ENCODE measurements at regions not wholly inside any gene's neighbourhood (a gene's known extent, or its start where the extent isn't known, plus 50 kb on each side); places are given as distances from the start of the nearest gene placed in this dataset.

DNA sequence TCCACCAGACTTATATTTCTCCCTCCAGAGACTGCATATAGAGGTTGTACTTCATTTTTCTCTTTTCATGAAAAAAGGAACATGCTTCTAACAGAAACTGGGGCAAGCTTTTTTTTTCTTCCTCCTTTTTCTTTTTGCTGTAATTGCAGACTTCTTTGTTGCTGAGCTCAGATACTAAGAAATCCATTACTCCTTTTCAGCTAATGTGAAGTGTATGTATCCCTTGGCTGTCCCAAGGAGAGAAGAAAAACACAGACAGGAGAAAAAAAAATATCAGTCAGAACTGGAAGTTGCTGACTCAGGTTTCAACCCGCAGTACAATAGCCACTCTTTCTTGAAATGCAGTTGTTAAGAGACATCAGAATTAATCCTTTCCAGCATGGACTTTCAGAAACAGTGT lies 1248.4 kb downstream of the LRFN5 start:
- no peak for DNase-seq (ENCODE audit: low read depth in 4 of 4, low spot score in 1 of 4)

DNA sequence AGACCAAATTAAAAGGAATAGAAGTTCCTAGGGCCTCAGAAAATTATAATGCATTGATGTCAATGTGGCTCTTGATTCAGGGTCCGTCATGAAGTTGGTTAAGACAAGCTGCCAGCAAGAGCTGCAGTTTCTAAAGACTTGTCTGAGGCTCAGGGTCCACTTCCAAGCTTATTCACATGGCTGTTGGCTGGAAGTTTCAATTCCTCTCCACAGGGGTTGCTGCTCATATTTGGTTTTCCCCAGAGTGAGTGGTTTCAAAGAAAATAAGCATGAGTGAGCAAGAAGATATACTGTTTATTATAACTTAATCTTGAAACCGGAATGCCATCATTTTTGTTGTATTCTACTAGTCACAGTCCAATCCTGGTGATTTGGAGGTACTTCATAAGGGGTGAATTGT lies 1247.4 kb downstream of the LRFN5 start:
- DNase-seq (ENCODE audit: low read depth in 4 of 4, low spot score in 1 of 4): no peak

DNA sequence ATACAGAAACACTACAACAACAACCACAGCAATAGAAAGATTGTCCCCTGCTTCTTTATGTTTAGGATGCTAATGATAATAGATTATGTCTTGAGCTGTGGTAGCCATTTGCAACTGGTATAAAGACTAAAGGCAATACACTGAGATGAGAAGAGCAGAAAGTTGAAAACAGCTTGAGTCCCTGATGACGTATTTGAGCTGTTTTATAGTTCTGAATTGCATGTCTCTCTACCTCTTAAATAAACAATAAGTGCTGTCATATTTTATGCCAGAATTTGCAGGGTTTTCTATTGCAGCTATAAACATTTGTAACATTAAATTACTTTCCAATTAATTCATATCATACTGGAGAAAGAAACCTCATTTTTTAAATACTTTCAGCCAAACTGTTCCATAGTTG lies 1242.0 kb downstream of the LRFN5 start:
- DNase-seq (ENCODE audit: low read depth in 4 of 4, low spot score in 1 of 4): no peak

DNA sequence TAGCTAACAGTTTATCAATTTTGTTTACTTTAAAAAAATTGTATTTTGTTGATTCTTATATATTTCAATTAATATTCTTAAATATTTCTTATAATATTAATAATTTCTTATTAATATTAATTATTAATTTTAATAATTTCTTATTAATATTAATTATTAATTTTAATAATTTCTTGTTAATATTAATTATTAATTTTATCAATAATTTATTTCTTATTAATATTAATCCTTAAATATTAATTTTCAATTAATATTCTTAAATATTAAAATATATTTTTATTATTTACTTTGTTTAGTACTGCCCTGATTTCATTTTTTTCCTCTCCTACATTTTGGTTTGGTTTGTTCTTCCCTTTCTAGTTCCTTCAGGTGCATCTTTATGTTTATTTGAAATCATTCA lies 1208.1 kb downstream of the LRFN5 start:
- DNase-seq (ENCODE audit: low read depth in 4 of 4, low spot score in 1 of 4): no peak

DNA sequence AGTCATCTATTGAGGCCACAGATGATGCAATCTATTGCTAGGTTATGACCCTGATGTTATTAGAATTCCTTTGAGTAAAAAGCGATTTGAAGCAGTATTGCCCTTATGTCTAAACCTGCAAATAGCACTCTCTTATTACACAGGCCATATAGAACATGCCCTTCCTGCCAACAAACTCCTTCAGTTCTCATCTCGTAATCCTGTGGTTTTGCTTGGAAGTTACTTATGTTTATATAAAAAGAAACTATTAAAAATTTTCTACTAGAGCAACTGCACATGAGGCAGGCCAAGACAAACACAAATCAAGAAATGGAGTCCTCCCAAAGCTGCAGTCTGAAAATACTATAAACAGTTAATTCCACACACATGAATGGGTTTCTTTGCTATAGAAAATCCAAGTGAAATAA lies 1200.2 kb downstream of the LRFN5 start:
- no peak for DNase-seq (ENCODE audit: low read depth in 4 of 4, low spot score in 1 of 4)

DNA sequence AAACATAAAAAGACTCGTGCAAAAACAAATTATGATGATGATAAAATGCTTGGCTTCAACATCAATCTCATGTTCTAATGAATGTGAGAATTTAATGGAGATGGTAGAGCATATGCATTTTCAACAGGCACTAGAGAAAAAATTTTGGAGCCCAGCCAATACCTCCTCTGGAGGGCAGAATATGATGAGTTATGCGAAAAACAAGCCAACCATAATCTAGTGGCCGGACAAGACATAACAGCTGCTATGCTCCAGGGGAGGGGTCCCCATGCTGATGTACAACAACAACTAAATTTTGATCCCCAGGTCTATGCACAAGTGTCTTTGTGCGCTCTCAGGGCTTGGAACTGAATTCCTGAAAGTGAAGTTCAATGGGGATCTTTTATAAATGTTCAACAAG lies 1197.5 kb downstream of the LRFN5 start:
- no peak for DNase-seq (ENCODE audit: low read depth in 4 of 4, low spot score in 1 of 4)

DNA sequence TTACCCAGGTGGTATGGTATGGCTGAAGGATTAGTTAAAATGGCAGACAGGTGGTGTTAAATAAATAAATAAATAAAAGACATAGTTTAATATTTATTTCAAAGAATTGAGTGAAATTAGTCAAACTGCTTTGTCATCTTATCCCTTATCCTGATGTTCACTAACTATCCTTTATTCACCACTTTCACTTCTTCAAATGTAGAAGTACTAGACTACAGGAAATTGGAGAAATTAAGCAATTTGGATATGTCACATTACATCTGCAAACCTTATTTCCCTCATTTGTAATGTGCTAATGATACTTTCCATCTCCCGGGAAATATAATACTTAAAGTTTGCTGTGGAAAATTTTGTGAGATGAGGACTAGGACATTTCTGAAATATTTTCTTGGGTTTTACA lies 1195.7 kb downstream of the LRFN5 start:
- DNase-seq (ENCODE audit: low read depth in 4 of 4, low spot score in 1 of 4): no peak

DNA sequence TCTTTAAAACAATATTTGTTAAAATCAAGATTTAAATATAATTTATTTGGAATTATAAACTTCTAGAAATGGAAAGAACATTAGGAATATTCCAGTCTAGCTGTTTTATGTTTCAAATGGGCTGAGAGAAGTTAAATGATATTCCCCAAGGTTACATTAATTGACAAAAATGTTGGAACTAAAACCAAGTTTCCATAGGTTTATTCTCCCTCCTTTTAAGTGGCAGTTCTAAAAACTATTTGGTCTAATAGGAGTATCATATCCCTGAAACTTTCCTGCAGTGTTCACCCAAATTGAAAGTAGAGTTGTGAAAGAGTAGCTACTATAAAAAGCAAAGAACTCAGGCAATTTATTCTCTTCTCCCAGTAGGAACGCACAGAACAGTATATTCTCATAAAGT lies 1185.5 kb downstream of the LRFN5 start:
- DNase-seq (ENCODE audit: low read depth in 4 of 4, low spot score in 1 of 4): no peak

DNA sequence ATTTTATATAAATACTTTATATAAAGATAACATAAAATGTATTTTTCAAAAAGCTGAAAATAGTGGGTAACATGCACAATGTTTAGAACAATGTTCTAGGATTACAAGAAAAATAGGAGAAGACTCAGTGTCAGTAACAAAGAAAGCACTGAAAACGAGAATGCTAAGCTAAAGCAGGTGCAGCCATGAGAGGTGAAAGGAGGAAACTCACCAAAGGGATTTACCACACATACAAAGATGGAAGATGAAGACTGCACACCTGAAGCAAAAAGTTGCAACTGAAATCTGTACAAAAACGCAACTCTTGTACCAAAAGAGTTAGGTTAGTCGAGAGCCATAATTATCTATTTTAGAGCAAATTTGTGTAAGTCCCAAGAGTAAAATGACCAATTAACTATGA lies 1176.1 kb downstream of the LRFN5 start:
- no peak for DNase-seq (ENCODE audit: low read depth in 4 of 4, low spot score in 1 of 4)

DNA sequence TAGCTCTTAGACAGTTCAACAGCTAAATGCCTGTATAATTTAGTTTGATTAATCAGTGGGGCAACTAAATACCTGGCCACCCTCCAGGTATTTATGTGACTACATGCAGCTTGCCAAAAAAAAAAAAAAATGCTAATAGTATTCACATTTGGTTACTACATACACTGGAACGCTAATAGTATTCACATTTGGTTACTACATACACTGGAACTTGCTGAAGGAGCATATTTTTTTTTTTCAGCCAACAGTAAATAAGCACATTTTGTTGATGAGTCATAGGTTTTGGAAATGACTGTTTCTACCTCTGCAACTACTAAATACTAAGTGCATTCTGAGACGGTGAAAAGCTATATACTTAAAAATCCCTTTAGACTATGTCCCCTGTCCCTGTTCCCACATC lies 1172.3 kb downstream of the LRFN5 start:
- no peak for DNase-seq (ENCODE audit: low read depth in 4 of 4, low spot score in 1 of 4)

DNA sequence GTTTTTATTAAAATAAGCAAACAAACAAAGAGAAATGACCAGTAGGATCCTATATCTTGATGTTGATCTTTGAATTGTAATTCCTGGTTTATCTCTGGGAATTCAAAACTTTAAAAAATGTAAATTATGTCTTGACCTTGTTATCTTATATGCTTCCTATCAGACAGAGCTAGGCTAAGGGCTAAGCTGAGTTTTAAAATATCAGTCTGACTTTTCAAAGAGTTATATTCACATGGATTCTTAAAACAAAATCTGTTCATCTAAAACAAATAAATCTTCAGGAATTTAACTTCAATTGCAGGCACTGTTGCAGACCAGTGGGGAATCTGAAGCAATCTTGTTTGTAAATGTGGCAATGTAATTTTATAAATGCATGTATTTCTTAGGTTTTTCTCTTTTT lies 1144.1 kb downstream of the LRFN5 start:
- no peak for DNase-seq (ENCODE audit: low read depth in 4 of 4, low spot score in 1 of 4)

DNA sequence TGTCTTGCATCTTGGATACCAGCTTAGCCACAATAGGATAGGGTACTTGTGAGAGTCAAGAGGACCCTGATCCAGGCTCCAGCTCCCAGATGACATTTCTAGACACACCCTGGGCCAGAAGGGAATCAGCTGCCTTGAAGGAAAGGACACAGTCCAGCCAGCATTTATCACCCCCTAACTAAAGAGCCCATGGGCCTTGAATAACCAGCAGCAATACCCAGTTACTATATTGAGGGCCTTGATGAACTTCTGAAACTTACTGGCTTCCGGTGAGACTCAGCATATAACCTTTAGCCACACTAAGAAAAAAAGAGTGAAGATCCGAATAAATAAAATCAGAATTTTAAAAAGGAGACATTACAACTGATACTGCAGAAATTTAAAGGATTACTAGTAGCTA lies 1135.4 kb downstream of the LRFN5 start:
- no peak for DNase-seq (ENCODE audit: low read depth in 4 of 4, low spot score in 1 of 4)

DNA sequence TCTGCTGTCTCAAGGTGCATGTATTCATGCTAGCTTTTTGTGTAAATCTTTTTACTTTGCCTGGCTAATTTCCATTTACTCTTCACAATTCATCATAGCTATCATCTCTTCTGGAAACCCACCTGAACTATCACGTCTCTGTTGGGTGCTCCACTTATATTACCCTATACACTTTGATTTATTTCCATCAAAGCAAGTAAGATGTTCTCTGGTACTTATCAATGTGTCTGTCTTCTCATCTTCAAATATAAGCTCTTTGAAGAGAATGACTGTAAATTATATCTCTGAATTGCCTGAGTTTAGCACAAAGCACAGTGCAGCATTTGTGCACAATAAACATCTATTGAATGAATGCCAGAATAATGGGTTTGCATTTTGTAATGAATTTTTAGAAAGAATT lies 1129.7 kb downstream of the LRFN5 start:
- DNase-seq (ENCODE audit: low read depth in 4 of 4, low spot score in 1 of 4): no peak

DNA sequence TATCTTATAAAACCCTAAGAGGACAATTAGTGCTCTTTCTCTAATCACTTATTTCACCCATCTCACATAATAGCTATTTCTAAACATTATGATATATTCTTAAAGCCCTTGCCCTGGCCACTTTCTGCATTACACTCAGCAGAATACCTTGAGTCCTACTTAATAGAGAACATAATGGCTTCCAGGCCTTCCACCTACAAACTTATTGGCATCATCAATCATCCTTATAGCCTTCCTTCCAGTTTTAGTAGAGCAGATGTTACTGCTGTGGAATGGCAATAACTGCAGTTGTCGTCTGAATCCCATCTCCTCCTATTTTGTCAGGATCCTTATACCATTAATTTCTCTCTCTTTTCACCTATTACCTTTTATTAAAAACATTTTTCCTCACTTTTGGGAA lies 1127.4 kb downstream of the LRFN5 start:
- DNase-seq (ENCODE audit: low read depth in 4 of 4, low spot score in 1 of 4): no peak

DNA sequence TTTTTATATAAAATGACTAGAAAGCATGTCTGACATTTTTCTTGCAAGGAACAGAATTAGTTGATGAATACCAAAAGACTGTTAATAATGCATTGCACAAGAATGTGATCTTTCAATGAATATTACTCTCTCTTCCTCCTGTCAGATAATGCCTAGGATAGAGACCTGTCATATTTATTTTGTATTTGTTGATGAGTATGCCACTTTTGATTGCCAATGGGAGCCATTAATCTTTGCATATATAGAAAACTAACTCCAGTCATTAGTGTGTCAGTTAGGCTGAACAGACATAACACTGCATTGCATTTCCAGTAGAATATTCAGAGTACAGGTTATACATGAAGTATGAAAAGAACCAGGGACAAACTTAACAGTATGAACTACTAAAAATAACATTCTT lies 1125.3 kb downstream of the LRFN5 start:
- no peak for DNase-seq (ENCODE audit: low read depth in 4 of 4, low spot score in 1 of 4)

DNA sequence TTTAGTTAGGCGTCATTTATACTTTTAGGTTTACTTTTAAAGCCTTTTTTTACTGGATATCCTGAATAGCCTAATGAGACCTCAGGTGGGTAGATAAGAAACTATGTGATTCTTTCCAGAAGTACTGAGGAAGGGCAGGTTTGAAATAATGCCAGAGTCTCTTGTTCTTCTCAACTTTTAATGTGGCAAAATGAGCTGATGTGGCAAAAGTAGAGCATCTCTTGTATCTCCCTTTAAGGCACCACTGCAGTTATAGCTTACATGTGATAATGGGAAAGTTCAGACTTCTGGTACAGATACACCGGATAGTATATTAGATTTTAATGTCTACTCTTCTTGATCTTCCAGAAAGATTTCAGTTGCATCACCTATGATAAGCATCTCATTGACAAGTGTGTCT lies 1124.8 kb downstream of the LRFN5 start:
- no peak for DNase-seq (ENCODE audit: low read depth in 4 of 4, low spot score in 1 of 4)

DNA sequence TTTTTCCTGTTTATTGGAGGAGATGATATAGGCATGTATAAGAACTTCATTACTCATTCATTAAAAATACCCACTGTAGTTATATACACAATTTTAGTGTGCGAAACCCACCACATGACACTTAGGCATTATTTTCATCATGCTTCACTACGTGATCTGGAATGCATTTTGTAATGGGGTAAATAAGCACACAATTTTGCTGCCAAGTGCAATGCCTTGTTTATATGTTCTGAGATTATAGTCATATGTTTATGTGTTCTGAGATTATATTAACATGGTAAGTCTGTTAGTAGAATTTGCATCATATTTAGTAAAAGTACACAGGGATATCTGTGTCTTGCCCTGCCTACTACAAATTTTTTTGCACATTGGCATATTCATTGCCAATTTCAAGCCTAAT lies 1123.0 kb downstream of the LRFN5 start:
- DNase-seq (ENCODE audit: low read depth in 4 of 4, low spot score in 1 of 4): no peak

DNA sequence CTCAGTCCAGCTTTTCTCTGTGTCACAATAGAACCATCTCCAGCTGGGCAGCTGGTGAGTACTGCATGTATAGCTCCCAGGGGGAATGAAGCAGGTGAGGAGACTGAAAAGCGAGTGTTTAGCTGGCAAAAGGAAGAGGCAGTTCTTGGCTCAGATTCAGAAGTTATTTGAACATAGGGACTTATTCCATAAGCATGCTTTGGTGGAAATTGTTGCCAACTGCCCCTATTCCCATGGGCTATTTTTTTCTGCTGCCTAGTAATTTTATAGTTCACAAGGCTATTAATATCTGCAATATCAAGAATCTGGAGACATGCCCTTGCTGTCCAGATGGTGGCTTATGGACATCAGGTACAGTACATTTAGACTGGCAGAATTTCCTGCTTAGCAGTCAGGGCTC lies 1112.7 kb downstream of the LRFN5 start:
- DNase-seq (ENCODE audit: low read depth in 4 of 4, low spot score in 1 of 4): no peak

DNA sequence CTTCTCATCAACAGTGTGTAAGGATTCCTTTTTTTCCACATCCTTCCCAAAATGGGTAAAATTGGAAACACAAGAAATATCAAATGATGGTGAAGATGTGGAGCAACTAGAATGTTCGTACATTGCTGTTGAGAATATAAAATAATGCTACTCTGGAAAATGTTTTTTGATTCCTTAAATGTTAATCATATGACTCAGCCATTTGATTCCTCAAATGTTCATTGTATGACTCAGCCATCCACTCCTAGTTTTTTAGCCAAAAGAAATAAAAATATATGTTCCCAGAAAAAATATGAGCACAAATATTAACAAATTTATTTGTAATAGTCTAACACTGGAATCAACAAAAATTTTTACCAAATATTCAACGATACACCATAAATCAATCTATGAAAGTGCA lies 1108.6 kb downstream of the LRFN5 start:
- DNase-seq (ENCODE audit: low read depth in 4 of 4, low spot score in 1 of 4): no peak

DNA sequence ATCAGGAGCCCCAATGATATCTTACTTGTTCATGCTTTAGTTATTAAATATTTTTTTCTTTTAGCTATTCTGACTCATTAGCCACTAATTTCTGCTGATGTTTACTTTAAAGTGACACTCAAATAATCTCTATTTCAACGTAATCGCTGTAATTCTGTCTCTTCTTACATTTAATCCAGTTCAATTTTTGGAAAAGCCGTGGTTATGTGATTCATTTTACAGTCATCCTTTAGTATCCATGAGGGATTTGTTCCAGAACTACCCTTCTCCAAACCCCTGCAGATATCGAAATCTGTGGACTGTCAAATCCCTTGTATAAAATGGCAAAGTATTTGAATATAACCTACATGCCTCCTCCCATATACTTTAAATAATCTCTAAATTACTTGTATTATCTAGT lies 1103.4 kb downstream of the LRFN5 start:
- DNase-seq (ENCODE audit: low read depth in 4 of 4, low spot score in 1 of 4): no peak

DNA sequence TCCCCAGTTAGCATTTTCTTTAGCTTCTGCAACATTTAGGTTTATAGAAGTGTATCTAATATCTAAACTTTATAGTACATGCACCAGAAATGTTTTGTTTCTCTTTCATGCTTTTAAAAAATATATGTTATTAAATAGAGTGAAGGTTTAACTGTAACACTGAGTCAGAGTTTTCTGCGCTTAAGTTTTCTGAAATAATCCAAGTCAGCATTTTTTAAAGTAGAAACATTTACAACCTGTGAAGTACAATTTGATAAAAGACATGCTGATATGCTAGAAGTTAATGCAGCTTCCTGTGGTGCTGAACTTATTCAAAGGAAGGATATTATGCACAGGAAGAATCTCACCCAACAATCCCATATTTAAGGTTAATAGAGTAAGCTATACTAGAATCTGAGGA lies 1096.8 kb downstream of the LRFN5 start:
- DNase-seq (ENCODE audit: low read depth in 4 of 4, low spot score in 1 of 4): no peak

DNA sequence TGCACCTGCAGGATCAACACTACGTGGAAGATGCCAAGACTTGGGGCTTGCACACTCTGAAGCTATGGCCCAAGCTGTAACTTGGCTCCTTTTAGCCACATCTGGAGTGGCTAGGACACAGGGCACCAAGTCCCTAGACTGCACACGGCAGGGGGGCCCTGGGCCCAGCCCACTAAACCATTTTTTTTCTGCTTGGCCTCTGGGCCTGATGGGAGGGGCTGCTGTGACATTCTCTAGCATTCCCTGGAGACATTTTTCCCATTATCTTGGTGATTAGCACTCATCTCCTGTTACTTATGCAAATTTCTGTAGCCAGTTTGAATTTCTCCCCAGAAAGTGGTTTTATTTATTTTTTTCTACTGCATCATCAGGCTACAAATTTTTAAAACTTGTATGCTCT lies 1080.7 kb downstream of the LRFN5 start:
- DNase-seq (ENCODE audit: low read depth in 4 of 4, low spot score in 1 of 4): no peak

DNA sequence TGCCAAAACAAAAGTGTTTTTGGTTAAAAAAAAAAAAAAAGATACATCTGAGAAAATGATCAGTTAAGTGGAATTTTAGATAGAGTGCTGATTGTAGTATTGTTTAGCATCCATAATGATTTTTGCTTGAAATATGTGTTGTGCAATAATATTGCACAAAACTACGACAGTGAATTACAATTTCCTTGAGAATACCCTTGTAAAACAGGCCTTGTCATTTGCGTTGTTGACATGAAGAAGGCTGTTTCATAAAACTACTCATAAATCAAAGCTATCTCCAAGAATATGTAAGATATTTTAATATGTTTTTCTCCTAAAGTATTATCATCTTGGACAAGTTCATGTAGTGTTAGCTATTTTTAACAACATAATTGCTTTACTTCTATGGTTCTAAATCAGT lies 1077.0 kb downstream of the LRFN5 start:
- no peak for DNase-seq (ENCODE audit: low read depth in 4 of 4, low spot score in 1 of 4)

DNA sequence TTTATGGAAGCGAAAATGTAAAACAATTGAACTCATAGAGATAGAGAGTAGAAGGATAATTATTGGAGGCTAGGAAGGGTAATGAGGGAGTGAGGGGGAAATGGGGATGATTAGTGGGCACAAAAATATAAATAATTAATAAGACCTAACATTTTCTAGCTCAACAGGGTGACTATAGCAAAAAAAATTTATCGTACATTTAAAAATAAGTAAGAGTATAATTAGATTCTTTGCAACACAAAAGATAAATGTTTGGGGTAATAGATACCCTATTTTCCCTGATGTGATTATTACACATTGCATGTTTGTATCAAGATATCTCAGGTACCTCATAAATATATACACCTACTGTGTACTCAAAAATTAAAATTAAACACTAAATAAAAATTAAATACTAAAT lies 1070.0 kb downstream of the LRFN5 start:
- DNase-seq (ENCODE audit: low read depth in 4 of 4, low spot score in 1 of 4): no peak
